Trophoblast cell (in vitro differentiated cells and primary cell): ENCODE measurements at regions not wholly inside any gene's neighbourhood (a gene's known extent, or its start where the extent isn't known, plus 50 kb on each side); places are given as distances from the start of the nearest gene placed in this dataset.

Experiments
- DNase-seq, 2 donors: peaks; one replicate each; pipeline ENCODE4 v3.0.0-alpha.2; 2016
- H2AFZ ChIP-seq: 2 replicates; pipeline ENCODE4 v1.6.1; 2013; ENCODE audit warnings: low read length, moderate library complexity, mild to moderate bottlenecking; ENCODE audit not compliant: insufficient read depth, poor library complexity
- H2AK5ac ChIP-seq: 2 replicates; pipeline ENCODE4 v1.6.1; 2013; ENCODE audit warnings: mild to moderate bottlenecking, low read length
- H2BK120ac ChIP-seq: 2 replicates; pipeline ENCODE4 v1.6.1; 2013; ENCODE audit warnings: low read length, mild to moderate bottlenecking, moderate library complexity; ENCODE audit not compliant: insufficient read depth, poor library complexity
- H2BK12ac ChIP-seq: 2 replicates; pipeline ENCODE4 v1.6.1; 2013; ENCODE audit warnings: mild to moderate bottlenecking, low read length, moderate library complexity
- H2BK5ac ChIP-seq: 2 replicates; pipeline ENCODE4 v1.6.1; 2013; ENCODE audit warnings: low read length, low read depth, moderate library complexity, mild to moderate bottlenecking; ENCODE audit not compliant: poor library complexity
- H3K14ac ChIP-seq: 2 replicates; pipeline ENCODE4 v1.6.1; 2013; ENCODE audit warnings: mild to moderate bottlenecking, low read length
- H3K18ac ChIP-seq: 2 replicates; pipeline ENCODE4 v1.6.1; 2013; ENCODE audit warnings: mild to moderate bottlenecking, low read length
- H3K23ac ChIP-seq: 2 replicates; pipeline ENCODE4 v1.6.1; 2013; ENCODE audit warnings: low read length
- H3K27ac ChIP-seq: 2 replicates; pipeline ENCODE4 v1.5.1; 2013; ENCODE audit warnings: low read depth, mild to moderate bottlenecking, inconsistent platforms, low read length, moderate library complexity
- H3K27me3 ChIP-seq: 2 replicates; pipeline ENCODE4 v1.6.1; 2013; ENCODE audit warnings: inconsistent platforms, mild to moderate bottlenecking, low read length, moderate library complexity; ENCODE audit not compliant: insufficient read depth
- H3K36me3 ChIP-seq, 2 experiments: 1 replicate in 1 of 2; 2 replicates in 1 of 2; pipeline ENCODE4 v1.6.1; 2013; ENCODE audit warnings: low read length in 2 of 2, mild to moderate bottlenecking in 2 of 2, moderate library complexity in 1 of 2; ENCODE audit not compliant: insufficient read depth in 2 of 2, control insufficient read depth in 1 of 2
- H3K4ac ChIP-seq: 2 replicates; pipeline ENCODE4 v1.6.1; 2013; ENCODE audit warnings: low read depth, mild to moderate bottlenecking, low read length, moderate library complexity
- H3K4me1 ChIP-seq, 2 experiments: 1 replicate in 1 of 2; 2 replicates in 1 of 2; pipeline ENCODE4 v1.6.1; 2013; ENCODE audit warnings: low read length in 2 of 2, mild to moderate bottlenecking in 2 of 2, moderate library complexity in 1 of 2; ENCODE audit not compliant: insufficient read depth in 2 of 2, control insufficient read depth in 1 of 2
- H3K4me2 ChIP-seq: 2 replicates; pipeline ENCODE4 v1.6.1; 2013; ENCODE audit warnings: inconsistent platforms, mild to moderate bottlenecking, low read length, moderate library complexity
- H3K4me3 ChIP-seq: 2 replicates; pipeline ENCODE4 v1.5.1; 2013; ENCODE audit warnings: mild to moderate bottlenecking, low read depth, low read length, inconsistent platforms
- H3K79me1 ChIP-seq: one replicate; pipeline ENCODE4 v1.6.1; 2013; ENCODE audit warnings: low read length
- H3K79me2 ChIP-seq: 2 replicates; pipeline ENCODE4 v1.6.1; 2013; ENCODE audit warnings: low read length, mild to moderate bottlenecking; ENCODE audit not compliant: control insufficient read depth, insufficient read depth, poor library complexity
- H3K9ac ChIP-seq: 2 replicates; pipeline ENCODE4 v1.6.1; 2013; ENCODE audit warnings: mild to moderate bottlenecking, low read length
- H3K9me3 ChIP-seq: 2 replicates; pipeline ENCODE4 v1.6.1; 2013; ENCODE audit warnings: low read depth, mild to moderate bottlenecking, control low read depth, inconsistent platforms, low read length; ENCODE audit not compliant: insufficient read depth
- H4K12ac ChIP-seq: 2 replicates; pipeline ENCODE4 v1.6.1; 2013; ENCODE audit warnings: low read depth, mild to moderate bottlenecking, low read length, moderate library complexity
- H4K8ac ChIP-seq: 2 replicates; pipeline ENCODE4 v1.6.1; 2013; ENCODE audit warnings: low read depth, mild to moderate bottlenecking, low read length, moderate library complexity
- H4K91ac ChIP-seq: one replicate; pipeline ENCODE4 v1.6.1; 2013; ENCODE audit warnings: low read depth, mild to moderate bottlenecking, low read length, moderate library complexity
- WGBS: extraction: QIAGEN DNeasy Blood & Tissue Kit; methylation state at CpG from one replicate; pipeline ENCODE4 v1.1.7; 2013; ENCODE audit warnings: missing lambda C conversion rate; ENCODE audit not compliant: insufficient read length, insufficient coverage; ENCODE audit errors: extremely low coverage; 5-methylcytosine and 5-hydroxymethylcytosine counted together

DNA sequence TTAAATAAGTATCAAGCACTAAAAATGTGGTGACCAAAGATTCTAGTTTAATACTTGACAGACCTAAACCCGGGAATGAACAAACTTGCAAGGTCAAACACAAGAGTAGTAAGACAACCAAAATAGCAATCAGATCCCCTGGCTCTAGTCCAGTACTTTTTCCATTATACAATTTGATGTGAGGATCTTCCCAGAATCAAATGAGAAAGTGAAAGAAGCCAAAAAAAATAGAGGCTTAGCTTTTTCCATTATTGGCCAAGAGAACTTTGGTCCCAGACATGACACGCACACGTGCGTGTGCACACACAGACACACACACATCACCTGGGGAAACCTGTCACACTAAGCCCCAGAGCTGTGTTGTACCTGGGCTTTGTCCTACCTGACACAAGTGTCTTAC is 300.6 kb upstream of the CDH5 start:
- Histone ChIP-seq H3K79me2 (no peaks in the 10 kb centered on the region), H3K23ac (no peak overlapping the region), H3K27me3 (no peaks in the 10 kb centered on the region), H4K8ac (no peak overlapping the region), H4K91ac (no peak overlapping the region), H3K9ac (no peak overlapping the region), H3K14ac (no peak overlapping the region), H4K12ac (no peak overlapping the region), H3K27ac (no peak overlapping the region), H3K18ac (no peak overlapping the region), H2AK5ac (no peak overlapping the region), H3K4me2 (no peak overlapping the region), H2BK12ac (no peak overlapping the region), H2BK5ac (no peak overlapping the region), H3K9me3 (no peaks in the 10 kb centered on the region), H3K36me3 (no peaks in the 10 kb centered on the region), H3K4ac (no peak overlapping the region), H3K4me1 (no peaks in the 10 kb centered on the region), H2BK120ac (no peak overlapping the region), H3K4me3 (no peak overlapping the region), H3K79me1 (no peaks in the 10 kb centered on the region), H2AFZ (no peak overlapping the region)
- WGBS = no CpG with 5 or more reads among the region's 4 CpGs
- DNase-seq = no peak

DNA sequence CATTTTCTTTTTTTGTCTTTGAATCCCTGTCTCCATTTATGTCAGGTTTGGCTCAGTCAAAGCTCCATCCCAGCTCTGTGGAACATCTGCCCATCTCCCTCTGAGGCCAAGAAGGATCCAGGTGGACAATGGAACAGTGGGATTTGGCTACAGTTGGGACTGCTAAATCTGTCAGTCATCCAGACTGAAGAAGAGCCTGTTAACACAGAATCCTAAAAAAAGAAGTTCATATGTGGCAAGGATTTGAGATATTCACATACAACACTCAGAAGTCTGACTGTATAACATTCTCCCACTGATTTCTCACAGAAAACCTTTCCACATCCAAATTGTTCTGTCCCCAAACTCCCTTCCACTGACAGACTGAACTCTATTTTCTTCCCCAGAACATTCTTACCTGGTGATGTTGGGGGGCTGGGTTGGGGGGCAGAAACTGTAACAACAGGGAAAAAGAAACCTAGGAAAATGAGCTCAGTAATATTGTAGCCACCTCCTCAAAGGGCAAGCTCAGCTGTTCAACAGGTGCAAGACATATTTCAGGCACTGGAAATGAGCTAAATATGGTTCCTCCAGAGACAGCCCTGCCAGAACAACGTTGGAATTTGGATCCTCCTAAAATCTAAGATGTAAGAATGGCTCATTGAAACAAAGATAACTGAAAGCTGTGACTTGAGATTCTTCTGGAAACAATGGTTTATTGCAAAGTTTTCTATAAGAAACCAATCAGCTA is 301.5 kb upstream of the CDH5 start:
- no CpG with 5 or more reads among the region's 1 CpG for WGBS

GRCh38 chr16:66058832-66059231 is 307.7 kb upstream of the CDH5 start:
- no peaks in the 10 kb centered on the region for H3K79me2 ChIP-seq
- no peaks in the 10 kb centered on the region for H3K4me1 ChIP-seq
- no peak overlapping the region for H2BK120ac ChIP-seq
- no peak overlapping the region for H3K4me2 ChIP-seq
- H3K36me3 ChIP-seq = no peaks in the 10 kb centered on the region
- no peak overlapping the region for H3K27ac ChIP-seq
- no peak overlapping the region for H3K23ac ChIP-seq
- no peak overlapping the region for H2BK5ac ChIP-seq
- no peak overlapping the region for H4K8ac ChIP-seq
- H2AFZ ChIP-seq = no peak overlapping the region
- no CpG with 5 or more reads among the region's 1 CpG for WGBS
- H2BK12ac ChIP-seq = no peak overlapping the region
- no peaks in the 10 kb centered on the region for H3K79me1 ChIP-seq
- H3K9me3 ChIP-seq = no peaks in the 10 kb centered on the region
- H3K4me3 ChIP-seq = no peak overlapping the region
- H4K91ac ChIP-seq = no peak overlapping the region
- H3K14ac ChIP-seq = no peak overlapping the region
- no peaks in the 10 kb centered on the region for H3K27me3 ChIP-seq
- no peak for DNase-seq
- no peak overlapping the region for H3K18ac ChIP-seq
- no peak overlapping the region for H3K4ac ChIP-seq
- H3K9ac ChIP-seq = no peak overlapping the region
- H2AK5ac ChIP-seq = no peak overlapping the region
- H4K12ac ChIP-seq = no peak overlapping the region

More for the DNA sequence above, 301.5 kb upstream of the CDH5 start:
- Histone ChIP-seq H3K4me3 (no peak overlapping the region), H3K4me2 (no peak overlapping the region), H2AK5ac (no peak overlapping the region), H2BK5ac (no peak overlapping the region), H3K9ac (no peak overlapping the region), H3K79me2 (no peaks in the 10 kb centered on the region), H4K8ac (no peak overlapping the region), H3K18ac (no peak overlapping the region), H3K79me1 (no peaks in the 10 kb centered on the region), H3K23ac (no peak overlapping the region), H2BK120ac (no peak overlapping the region), H4K12ac (no peak overlapping the region), H3K4me1 (no peaks in the 10 kb centered on the region), H3K14ac (no peak overlapping the region), H4K91ac (no peak overlapping the region), H3K27ac (no peak overlapping the region), H2AFZ (no peak overlapping the region), H3K36me3 (no peaks in the 10 kb centered on the region), H2BK12ac (no peak overlapping the region), H3K27me3 (no peaks in the 10 kb centered on the region), H3K4ac (no peak overlapping the region), H3K9me3 (no peaks in the 10 kb centered on the region)
- no peak for DNase-seq

- no peaks in the 10 kb centered on the region for H3K79me1 ChIP-seq
- no peaks in the 10 kb centered on the region for H3K4me1 ChIP-seq
- H4K91ac ChIP-seq = no peak overlapping the region
- H3K36me3 ChIP-seq = no peaks in the 10 kb centered on the region
- H3K18ac ChIP-seq = no peak overlapping the region
- H3K27ac ChIP-seq = no peak overlapping the region
- no peak overlapping the region for H4K12ac ChIP-seq
- no CpG with 5 or more reads among the region's 8 CpGs for WGBS
- H2AK5ac ChIP-seq = no peak overlapping the region
- H2BK12ac ChIP-seq = no peak overlapping the region
- DNase-seq = no peak
- H3K9me3 ChIP-seq = no peaks in the 10 kb centered on the region
- H2AFZ ChIP-seq = no peak overlapping the region
- H3K27me3 ChIP-seq = no peaks in the 10 kb centered on the region
- H4K8ac ChIP-seq = no peak overlapping the region
- H3K23ac ChIP-seq = no peak overlapping the region
- H3K9ac ChIP-seq = no peak overlapping the region
- H3K14ac ChIP-seq = no peak overlapping the region
- H2BK120ac ChIP-seq = no peak overlapping the region
- no peak overlapping the region for H2BK5ac ChIP-seq
- no peak overlapping the region for H3K4me3 ChIP-seq
- no peak overlapping the region for H3K4me2 ChIP-seq
- no peaks in the 10 kb centered on the region for H3K79me2 ChIP-seq
- H3K4ac ChIP-seq = no peak overlapping the region
These were observed 308.3 kb upstream of the CDH5 start for GRCh38 chr16:66058172-66058691.
